SU-DHL-6 (cell line): ENCODE measurements at regions not wholly inside any gene's neighbourhood (a gene's known extent, or its start where the extent isn't known, plus 50 kb on each side); places are given as distances from the start of the nearest gene placed in this dataset.

Experiments
- H2AFZ ChIP-seq: fragments of 200-600 bp; sonication (generic); 2 replicates; pipeline ENCODE4 v1.6.1; 2014; ENCODE audit warnings: low read depth, mild to moderate bottlenecking, moderate library complexity, mixed read lengths, antibody characterized with exemption, low read length; ENCODE audit not compliant: severe bottlenecking
- H3F3A ChIP-seq: fragments of 200-600 bp; shearing (Covaris generic); 2 replicates; pipeline ENCODE4 v1.6.0; 2016; ENCODE audit warnings: antibody characterized with exemption, mild to moderate bottlenecking; ENCODE audit not compliant: insufficient read depth
- H3K27ac ChIP-seq: fragments of 200-600 bp; sonication (generic); 2 replicates; pipeline ENCODE4 v1.5.1; 2016; ENCODE audit warnings: low read depth, mild to moderate bottlenecking, low read length, moderate library complexity, mixed read lengths
- H3K27me3 ChIP-seq: fragments of 200-600 bp; sonication (generic), shearing (Covaris generic); 2 replicates; pipeline ENCODE4 v1.6.0; 2014; ENCODE audit warnings: mild to moderate bottlenecking, low read length
- H3K36me3 ChIP-seq: fragments of 200-600 bp; sonication (generic); 2 replicates; pipeline ENCODE4 v1.6.1; 2014; ENCODE audit warnings: mild to moderate bottlenecking, low read length, mixed read lengths
- H3K4me2 ChIP-seq: fragments of 300-600, 200-600 bp; shearing (Covaris generic), sonication (generic); 2 replicates; pipeline ENCODE4 v1.6.0; 2014; ENCODE audit warnings: low read length, low read depth, mild to moderate bottlenecking; ENCODE audit not compliant: poor library complexity, severe bottlenecking
- H3K4me3 ChIP-seq: fragments of 200-600 bp; sonication (generic); 2 replicates; pipeline ENCODE4 v1.5.1; 2014; ENCODE audit warnings: antibody characterized with exemption, low read length, mild to moderate bottlenecking, mixed read lengths; ENCODE audit not compliant: insufficient read depth, poor library complexity, severe bottlenecking
- H3K79me2 ChIP-seq: fragments of 200-600 bp; sonication (generic); 2 replicates; pipeline ENCODE4 v1.6.1; 2014; ENCODE audit warnings: mild to moderate bottlenecking, low read length, moderate library complexity; ENCODE audit not compliant: insufficient read depth
- H3K9ac ChIP-seq: fragments of 200-600 bp; sonication (generic); 2 replicates; pipeline ENCODE4 v1.7.0; 2014; ENCODE audit warnings: mild to moderate bottlenecking, low read length
- H3K9me2 ChIP-seq: fragments of 200-600 bp; sonication (generic); replicated peaks from 2 replicates; pipeline ENCODE4 v1.6.1; 2014; ENCODE audit warnings: low read length; ENCODE audit not compliant: insufficient read depth
- H3K9me3 ChIP-seq: fragments of 200-600 bp; sonication (generic); 2 replicates; pipeline ENCODE4 v1.6.1; 2014; ENCODE audit warnings: low read length, mixed read lengths; ENCODE audit not compliant: insufficient read depth
- H4K20me1 ChIP-seq: fragments of 200-600 bp; sonication (generic); 2 replicates; pipeline ENCODE4 v1.6.1; 2014; ENCODE audit warnings: low read depth, mild to moderate bottlenecking, antibody characterized with exemption, low read length, moderate library complexity, mixed read lengths
- EZH2phosphoT487 ChIP-seq: fragments of 200-600 bp; sonication (generic), shearing (Covaris generic); conservative IDR thresholded peaks from 2 replicates; pipeline ENCODE4 v1.6.1; 2018; ENCODE audit warnings: mild to moderate bottlenecking, antibody characterized with exemption, low read length, moderate library complexity, mixed read lengths
- TF ChIP-seq, protein P1 (sequence below): fragments of 200-600 bp; sonication (generic); IDR thresholded peaks from one replicate; pipeline ENCODE4 v1.5.1; 2017; ENCODE audit warnings: antibody characterized with exemption, mild to moderate bottlenecking, low read length, moderate library complexity; ENCODE audit not compliant: insufficient read depth, poor library complexity, severe bottlenecking

DNA sequence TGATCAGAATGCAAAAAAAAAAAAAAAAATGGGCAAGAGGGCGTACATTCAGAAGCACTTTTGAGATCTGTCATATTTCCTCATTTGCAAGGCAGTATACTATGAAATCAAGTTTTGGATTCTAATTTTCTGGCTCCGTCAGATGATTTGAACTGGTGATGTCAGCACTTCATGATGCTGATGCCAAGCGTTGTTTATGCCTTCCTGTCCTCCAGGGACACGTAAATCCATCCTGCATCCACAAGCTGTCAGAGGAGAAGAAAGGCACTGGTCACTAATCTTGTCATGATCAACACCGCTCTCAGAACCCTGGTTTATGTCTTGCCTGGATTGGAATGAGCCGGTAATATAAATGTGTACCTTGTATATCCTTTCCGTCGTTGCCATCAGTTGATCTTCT is 152.1 kb upstream of the EPHA3 start:
- H3K27ac ChIP-seq = no peak overlapping the region

DNA sequence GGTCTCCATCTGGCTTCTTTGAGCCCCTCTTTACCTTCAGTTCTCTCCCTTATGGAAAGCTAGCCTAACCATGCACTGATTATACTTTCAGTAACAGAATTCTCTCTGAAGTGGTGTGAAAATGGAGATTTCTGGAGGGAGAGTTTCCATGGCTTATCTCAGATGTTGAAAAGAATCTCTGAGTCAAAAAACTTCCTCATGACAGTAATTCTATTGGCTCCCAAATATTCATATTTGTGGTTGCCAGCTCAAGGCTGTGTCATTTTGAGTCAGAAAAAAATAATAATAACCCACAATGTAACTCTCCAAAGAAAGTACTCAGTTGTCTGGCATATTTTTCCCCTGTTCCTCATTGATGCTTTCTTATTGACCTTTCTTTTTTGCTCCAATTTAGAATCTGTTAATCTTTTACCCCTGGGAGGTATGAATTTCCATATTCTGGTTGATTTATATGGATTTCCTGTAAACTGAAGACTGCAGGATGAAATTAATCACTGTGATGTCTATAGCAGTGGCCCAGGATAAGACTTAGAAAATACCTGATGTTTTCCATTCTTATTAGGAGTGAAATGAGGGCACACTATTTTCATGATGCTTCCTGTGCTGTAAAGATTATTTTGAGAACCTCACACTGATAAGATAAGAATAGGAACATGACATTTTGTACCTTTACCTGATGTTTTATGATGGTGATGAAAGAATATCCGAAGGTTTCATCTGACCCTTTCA is 149.5 kb upstream of the EPHA3 start:
- TF ChIP-seq EZH2phosphoT487 = no peak
- TF ChIP-seq, protein P1, sequence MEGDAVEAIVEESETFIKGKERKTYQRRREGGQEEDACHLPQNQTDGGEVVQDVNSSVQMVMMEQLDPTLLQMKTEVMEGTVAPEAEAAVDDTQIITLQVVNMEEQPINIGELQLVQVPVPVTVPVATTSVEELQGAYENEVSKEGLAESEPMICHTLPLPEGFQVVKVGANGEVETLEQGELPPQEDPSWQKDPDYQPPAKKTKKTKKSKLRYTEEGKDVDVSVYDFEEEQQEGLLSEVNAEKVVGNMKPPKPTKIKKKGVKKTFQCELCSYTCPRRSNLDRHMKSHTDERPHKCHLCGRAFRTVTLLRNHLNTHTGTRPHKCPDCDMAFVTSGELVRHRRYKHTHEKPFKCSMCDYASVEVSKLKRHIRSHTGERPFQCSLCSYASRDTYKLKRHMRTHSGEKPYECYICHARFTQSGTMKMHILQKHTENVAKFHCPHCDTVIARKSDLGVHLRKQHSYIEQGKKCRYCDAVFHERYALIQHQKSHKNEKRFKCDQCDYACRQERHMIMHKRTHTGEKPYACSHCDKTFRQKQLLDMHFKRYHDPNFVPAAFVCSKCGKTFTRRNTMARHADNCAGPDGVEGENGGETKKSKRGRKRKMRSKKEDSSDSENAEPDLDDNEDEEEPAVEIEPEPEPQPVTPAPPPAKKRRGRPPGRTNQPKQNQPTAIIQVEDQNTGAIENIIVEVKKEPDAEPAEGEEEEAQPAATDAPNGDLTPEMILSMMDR = no peak
- H3K36me3 ChIP-seq = no peaks in the 10 kb centered on the region
- no peaks in the 10 kb centered on the region for H3K9me2 ChIP-seq
- no peaks in the 10 kb centered on the region for H3F3A ChIP-seq
- no peak overlapping the region for H3K4me3 ChIP-seq
- no peak overlapping the region for H3K9ac ChIP-seq
- H3K27ac ChIP-seq = no peak overlapping the region
- no peak overlapping the region for H2AFZ ChIP-seq
- no peaks in the 10 kb centered on the region for H3K79me2 ChIP-seq
- no peak overlapping the region for H3K4me2 ChIP-seq
- no peaks in the 10 kb centered on the region for H3K27me3 ChIP-seq
- no peaks in the 10 kb centered on the region; the same call in 1 of the 2 replicates for H3K9me3 ChIP-seq
- no peaks in the 10 kb centered on the region for H4K20me1 ChIP-seq

More for the DNA sequence above, 152.1 kb upstream of the EPHA3 start:
- TF ChIP-seq EZH2phosphoT487 = no peak
- TF ChIP-seq, protein P1 = no peak
- H3K27me3 ChIP-seq = no peaks in the 10 kb centered on the region
- H3K9me3 ChIP-seq = no peaks in the 10 kb centered on the region; the same call in 1 of the 2 replicates
- no peak overlapping the region for H3K4me3 ChIP-seq
- no peak overlapping the region for H2AFZ ChIP-seq
- no peaks in the 10 kb centered on the region for H4K20me1 ChIP-seq
- no peaks in the 10 kb centered on the region for H3F3A ChIP-seq
- H3K9ac ChIP-seq = no peak overlapping the region
- H3K36me3 ChIP-seq = no peaks in the 10 kb centered on the region
- no peak overlapping the region for H3K4me2 ChIP-seq
- no peaks in the 10 kb centered on the region for H3K79me2 ChIP-seq
- no peaks in the 10 kb centered on the region for H3K9me2 ChIP-seq

DNA sequence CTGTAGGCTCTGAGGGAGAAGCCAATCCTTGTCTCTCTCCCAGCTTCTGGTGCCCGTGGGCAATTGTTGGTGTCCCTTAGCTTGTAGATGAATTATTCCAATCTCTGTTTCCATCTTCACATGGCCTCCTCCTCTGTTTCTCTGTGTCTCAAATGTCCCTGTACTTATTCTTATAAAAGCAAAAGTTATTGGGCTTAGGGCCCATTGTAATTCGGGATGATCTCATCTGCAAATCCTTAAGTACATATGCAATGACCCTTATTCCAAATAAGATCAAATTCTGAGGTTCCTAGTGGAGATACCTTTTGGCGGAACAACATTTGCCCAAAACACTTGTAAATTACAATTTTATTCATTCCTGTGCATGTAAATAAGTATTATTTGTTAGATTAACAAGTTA is 147.4 kb upstream of the EPHA3 start:
- no peaks in the 10 kb centered on the region; the same call in 1 of the 2 replicates for H3K9me3 ChIP-seq
- no peak overlapping the region for H3K4me3 ChIP-seq
- no peaks in the 10 kb centered on the region for H3F3A ChIP-seq
- H3K27me3 ChIP-seq = no peaks in the 10 kb centered on the region
- no peaks in the 10 kb centered on the region for H3K79me2 ChIP-seq
- H3K4me2 ChIP-seq = no peak overlapping the region
- H4K20me1 ChIP-seq = no peaks in the 10 kb centered on the region
- TF ChIP-seq, protein P1 = no peak
- TF ChIP-seq EZH2phosphoT487 = no peak
- no peak overlapping the region for H2AFZ ChIP-seq
- H3K9ac ChIP-seq = no peak overlapping the region
- no peaks in the 10 kb centered on the region for H3K9me2 ChIP-seq
- no peak overlapping the region for H3K27ac ChIP-seq
- H3K36me3 ChIP-seq = no peaks in the 10 kb centered on the region
